ENCODE measurements at regions not wholly inside any gene's neighbourhood (a gene's known extent, or its start where the extent isn't known, plus 50 kb on each side); places are given as distances from the start of the nearest gene placed in this dataset.

- TF ChIP-seq CTCF (IDR thresholded peaks at IDR 0.05) (no peak), POLR2A (IDR thresholded peaks at IDR 0.05) (no peak)
Observed at GRCh38 chr3:106805625-106806024, 571.6 kb upstream of the CCDC54 start.

Data from uterus (tissue), 2 donors.